RWPE2 (cell line): ENCODE measurements at regions not wholly inside any gene's neighbourhood (a gene's known extent, or its start where the extent isn't known, plus 50 kb on each side); places are given as distances from the start of the nearest gene placed in this dataset.
A peak's percentile ranks its signal among the peaks of the same experiment; 100 is the strongest.

Experiments used
- ATAC-seq: fragments of 200-7000 bp; cut with Tn5 transposase; 3 replicates; pipeline ENCODE4 v1.9.1; 2021; ENCODE audit warnings: low read depth
- DNase-seq: peaks from one replicate; pipeline ENCODE4 v3.0.0-alpha.2; 2020; ENCODE audit warnings: low spot score
- H3K27ac ChIP-seq: fragments of 450-650 bp; 2 replicates; pipeline ENCODE4 v1.5.1; 2017; ENCODE audit warnings: mild to moderate bottlenecking; ENCODE audit not compliant: poor library complexity, severe bottlenecking
- H3K27me3 ChIP-seq: fragments of 250-450 bp; sonication (Bioruptor Pico); 2 replicates; pipeline ENCODE4 v1.5.1; 2021; ENCODE audit warnings: mild to moderate bottlenecking, moderate library complexity; ENCODE audit not compliant: insufficient read depth, poor library complexity, severe bottlenecking
- H3K36me3 ChIP-seq: fragments of 250-450 bp; sonication (Bioruptor Pico); 2 replicates; pipeline ENCODE4 v1.5.1; 2020; ENCODE audit warnings: low read depth, mild to moderate bottlenecking, moderate library complexity
- H3K4me1 ChIP-seq: fragments of 250-450 bp; sonication (Bioruptor Pico); 2 replicates; pipeline ENCODE4 v1.5.1; 2021; ENCODE audit warnings: mild to moderate bottlenecking, moderate library complexity; ENCODE audit not compliant: insufficient read depth, poor library complexity, severe bottlenecking
- H3K4me3 ChIP-seq: fragments of 250-450 bp; sonication (Bioruptor Pico); 2 replicates; pipeline ENCODE4 v1.5.1; 2021; ENCODE audit warnings: mild to moderate bottlenecking, moderate library complexity; ENCODE audit not compliant: severe bottlenecking
- H3K9me3 ChIP-seq: fragments of 250-450 bp; sonication (Bioruptor Pico); 2 replicates; pipeline ENCODE4 v1.5.1; 2021; ENCODE audit warnings: mild to moderate bottlenecking, moderate library complexity; ENCODE audit not compliant: severe bottlenecking
- TF ChIP-seq, protein P1 (sequence below): fragments of 450-650 bp; IDR thresholded peaks from one replicate; pipeline ENCODE4 v1.5.1; 2017; ENCODE audit warnings: mild to moderate bottlenecking, moderate library complexity; ENCODE audit not compliant: poor library complexity, severe bottlenecking

DNA sequence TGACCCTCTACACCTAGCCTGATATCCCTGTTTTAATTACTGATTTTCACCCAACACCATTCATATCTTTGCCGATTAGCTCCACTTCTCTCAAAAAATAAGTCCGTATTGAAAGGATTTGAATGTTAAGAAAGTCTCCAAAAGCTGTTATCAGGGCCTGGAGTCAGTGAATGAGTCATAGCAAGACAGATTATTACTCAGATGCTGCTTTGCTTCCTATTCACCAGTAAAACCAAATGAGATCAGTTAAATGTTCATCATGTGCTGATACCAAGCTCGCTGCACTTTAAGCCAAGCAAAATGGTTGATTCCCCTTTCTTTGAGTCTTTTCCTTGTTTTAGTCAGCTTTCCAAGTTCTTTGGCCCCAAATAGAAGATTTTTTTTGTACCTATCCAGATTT is 228.4 kb downstream of the FAT3 start:
- TF ChIP-seq, protein P1, sequence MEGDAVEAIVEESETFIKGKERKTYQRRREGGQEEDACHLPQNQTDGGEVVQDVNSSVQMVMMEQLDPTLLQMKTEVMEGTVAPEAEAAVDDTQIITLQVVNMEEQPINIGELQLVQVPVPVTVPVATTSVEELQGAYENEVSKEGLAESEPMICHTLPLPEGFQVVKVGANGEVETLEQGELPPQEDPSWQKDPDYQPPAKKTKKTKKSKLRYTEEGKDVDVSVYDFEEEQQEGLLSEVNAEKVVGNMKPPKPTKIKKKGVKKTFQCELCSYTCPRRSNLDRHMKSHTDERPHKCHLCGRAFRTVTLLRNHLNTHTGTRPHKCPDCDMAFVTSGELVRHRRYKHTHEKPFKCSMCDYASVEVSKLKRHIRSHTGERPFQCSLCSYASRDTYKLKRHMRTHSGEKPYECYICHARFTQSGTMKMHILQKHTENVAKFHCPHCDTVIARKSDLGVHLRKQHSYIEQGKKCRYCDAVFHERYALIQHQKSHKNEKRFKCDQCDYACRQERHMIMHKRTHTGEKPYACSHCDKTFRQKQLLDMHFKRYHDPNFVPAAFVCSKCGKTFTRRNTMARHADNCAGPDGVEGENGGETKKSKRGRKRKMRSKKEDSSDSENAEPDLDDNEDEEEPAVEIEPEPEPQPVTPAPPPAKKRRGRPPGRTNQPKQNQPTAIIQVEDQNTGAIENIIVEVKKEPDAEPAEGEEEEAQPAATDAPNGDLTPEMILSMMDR, result no peak
- H3K36me3 ChIP-seq, result no peaks in the 10 kb centered on the region
- H3K27me3 ChIP-seq, result no peaks in the 10 kb centered on the region
- ATAC-seq (peak; percentile 82), DNase-seq (no peak)
- H3K9me3 ChIP-seq, result no peaks in the 10 kb centered on the region
- no peak overlapping the region for H3K27ac ChIP-seq
- peaks cover 3% of the 10 kb centered on the region for H3K4me1 ChIP-seq
- no peak overlapping the region for H3K4me3 ChIP-seq

DNA sequence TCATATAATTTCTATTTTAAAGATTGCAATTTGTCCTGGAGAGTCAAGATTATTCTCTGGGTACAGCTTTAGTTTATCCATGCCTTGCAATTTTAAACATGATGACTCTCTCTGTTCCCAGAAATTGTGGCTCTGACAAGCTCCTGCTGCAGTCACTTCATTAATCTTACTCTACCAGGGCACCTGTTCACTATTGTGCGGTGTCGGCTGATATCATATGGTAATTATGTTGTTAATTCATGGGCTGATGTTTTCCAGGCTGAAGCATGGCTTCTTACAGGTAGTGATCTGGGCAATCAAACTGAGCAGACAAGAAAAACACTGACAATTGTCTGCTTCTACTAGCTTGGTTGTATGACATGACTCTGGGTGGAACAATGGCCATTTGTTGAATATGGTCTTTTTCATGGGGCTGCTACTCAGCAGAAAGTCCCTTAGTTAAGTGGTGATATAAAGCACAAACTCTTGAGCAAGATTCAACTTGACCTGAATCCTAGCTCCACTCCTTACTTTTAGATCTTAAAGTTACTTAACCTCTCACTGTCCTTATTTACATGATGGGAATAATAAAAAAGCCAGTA is 230.7 kb downstream of the FAT3 start:
- Histone ChIP-seq H3K27me3 (no peaks in the 10 kb centered on the region), H3K36me3 (no peaks in the 10 kb centered on the region), H3K4me1 (no peaks in the 10 kb centered on the region), H3K4me3 (no peak overlapping the region), H3K27ac (no peak overlapping the region), H3K9me3 (no peaks in the 10 kb centered on the region)
- DNase-seq, result no peak
- TF ChIP-seq, protein P1, result no peak
- ATAC-seq, result no peak

DNA sequence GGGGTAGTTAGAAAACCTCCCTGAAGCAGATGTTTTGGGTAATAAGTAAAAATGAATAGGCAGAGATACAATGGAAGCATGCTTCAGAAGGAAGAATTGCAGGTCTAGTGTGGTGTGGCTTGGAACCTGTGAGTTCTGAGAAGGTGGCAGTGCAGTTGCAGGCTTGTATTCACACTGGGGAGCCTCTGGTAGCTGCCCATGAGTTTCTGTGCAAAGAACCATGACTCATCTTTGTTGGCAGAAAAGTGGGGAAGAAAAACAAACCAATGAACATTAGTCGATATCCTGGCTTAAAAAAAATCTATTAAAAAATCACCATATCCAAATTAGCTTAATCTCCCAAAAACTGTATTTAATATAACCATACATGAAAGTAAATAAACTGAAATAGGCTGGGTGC is 232.6 kb downstream of the FAT3 start:
- no peak overlapping the region for H3K27ac ChIP-seq

DNA sequence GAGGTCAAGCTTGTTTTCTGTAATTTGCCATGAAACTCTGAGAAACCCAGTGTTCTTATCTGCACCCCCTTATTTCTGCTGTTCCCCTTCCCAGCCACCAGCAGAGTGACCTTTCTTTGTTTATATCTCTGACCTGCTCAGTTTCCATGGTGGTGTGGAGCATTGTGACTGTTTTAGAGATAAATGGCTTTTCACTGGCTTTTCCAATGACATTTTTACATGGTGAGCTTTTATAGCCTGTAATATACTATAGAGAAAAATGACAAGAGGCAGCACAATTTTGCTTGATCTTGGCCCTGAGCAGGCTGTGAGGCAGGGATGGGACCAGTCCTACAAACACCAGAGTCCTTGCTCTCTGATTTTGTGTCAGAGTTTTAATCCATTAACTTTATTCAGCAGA is 233.9 kb downstream of the FAT3 start:
- H3K9me3 ChIP-seq, result no peaks in the 10 kb centered on the region
- no peak overlapping the region for H3K27ac ChIP-seq
- no peaks in the 10 kb centered on the region for H3K4me1 ChIP-seq
- no peaks in the 10 kb centered on the region for H3K27me3 ChIP-seq
- H3K4me3 ChIP-seq, result no peak overlapping the region
- DNase-seq (no peak), ATAC-seq (no peak)
- H3K36me3 ChIP-seq, result no peaks in the 10 kb centered on the region
- TF ChIP-seq, protein P1, result no peak

More for the DNA sequence above, 232.6 kb downstream of the FAT3 start:
- Histone ChIP-seq H3K36me3 (no peaks in the 10 kb centered on the region), H3K4me3 (no peak overlapping the region), H3K27me3 (no peaks in the 10 kb centered on the region), H3K4me1 (no peaks in the 10 kb centered on the region), H3K9me3 (no peaks in the 10 kb centered on the region)
- TF ChIP-seq, protein P1, result no peak
- ATAC-seq (peak; percentile 44; the same call in 1 of the 3 replicates), DNase-seq (no peak)

DNA sequence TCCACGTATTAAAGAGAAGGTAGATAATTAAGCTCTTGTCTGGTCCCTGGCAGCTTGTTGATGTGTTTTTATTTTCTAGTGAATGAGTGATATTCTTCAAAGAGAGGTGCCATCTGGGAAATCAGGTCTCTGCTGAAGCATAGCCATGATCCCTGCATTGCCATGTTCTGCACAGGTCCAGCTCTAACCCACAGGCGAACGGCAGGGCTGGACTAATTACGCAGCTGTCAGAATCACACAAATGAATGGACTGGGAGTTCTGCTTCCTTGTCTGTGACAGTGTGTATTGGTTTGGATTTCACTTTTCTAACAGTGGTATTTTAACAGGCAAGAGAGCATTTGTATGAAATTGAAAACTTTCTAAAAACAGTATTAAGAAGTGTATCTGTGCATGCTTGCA is 235.6 kb downstream of the FAT3 start:
- no peaks in the 10 kb centered on the region for H3K36me3 ChIP-seq
- TF ChIP-seq, protein P1, result no peak
- DNase-seq, result no peak
- no peak overlapping the region for H3K4me3 ChIP-seq
- H3K9me3 ChIP-seq, result no peaks in the 10 kb centered on the region
- no peaks in the 10 kb centered on the region for H3K4me1 ChIP-seq
- no peak overlapping the region for H3K27ac ChIP-seq
- no peak for ATAC-seq
- no peaks in the 10 kb centered on the region for H3K27me3 ChIP-seq
